ENCODE measurements at regions not wholly inside any gene's neighbourhood (a gene's known extent, or its start where the extent isn't known, plus 50 kb on each side); places are given as distances from the start of the nearest gene placed in this dataset.

- CTCF ChIA-PET, result interaction anchor here (0.8 kb wide), 1 partner anchor 14 kb away, joined by 3 read pairs; no protein-coding TSS in a partner anchor
These were observed 64.2 kb upstream of the LYZL1 start for GRCh38 chr10:29224631-29225030.

DNA sequence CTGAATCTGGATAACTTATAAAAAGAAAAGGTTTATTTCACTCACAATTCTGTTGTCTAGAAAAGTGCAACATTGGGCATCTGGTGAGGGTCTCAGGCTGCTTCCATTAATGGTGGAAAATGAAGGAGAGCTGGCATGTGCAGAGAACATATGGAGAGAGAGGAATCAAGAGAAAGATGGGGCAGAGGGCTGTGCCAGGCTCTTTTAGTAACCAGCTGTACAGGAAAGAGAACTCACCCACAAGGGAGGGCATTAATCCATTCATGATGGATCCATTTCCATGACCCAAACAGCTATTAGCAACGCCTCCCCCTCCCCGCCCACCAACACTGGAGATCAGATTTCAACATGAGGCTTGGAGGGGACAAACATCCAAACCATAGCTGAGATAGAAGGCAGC lies 61.7 kb upstream of the LYZL1 start:
- ATAC-seq, result no peak
- H3K9me2 ChIP-seq (ENCODE audit: insufficient read depth), result no peaks in the 10 kb centered on the region
- no peaks in the 10 kb centered on the region for H3K79me2 ChIP-seq (ENCODE audit: insufficient read depth, low read length)
- no peak overlapping the region for H3K9ac ChIP-seq (ENCODE audit: low read length)
- H3K36me3 ChIP-seq (ENCODE audit: control insufficient read depth in 1 of 2, insufficient read depth in 2 of 2, low read length in 2 of 2), result no peaks in the 10 kb centered on the region
- POLR2A ChIA-PET, result no interaction called here
- no TSS peak for BruUV-seq (replicated peaks)
- DNase-seq (ENCODE audit: low read depth, low spot score), result no peak
- H4K20me1 ChIP-seq (ENCODE audit: insufficient read depth), result no peaks in the 10 kb centered on the region
- intact Hi-C loops (cut with micrococcal nuclease), result no loop called here
- peaks cover 19% of the 10 kb centered on the region for H3K27me3 ChIP-seq (ENCODE audit: insufficient read depth, low read length)
- H3K4me2 ChIP-seq (ENCODE audit: low read length), result no peak overlapping the region
- H3K4me1 ChIP-seq (ENCODE audit: control insufficient read depth in 1 of 2, insufficient read depth in 2 of 2, low read length in 2 of 2), result no peaks in the 10 kb centered on the region
- no peak overlapping the region for H3K27ac ChIP-seq (ENCODE audit: low read depth, low read length)
- RAD21 ChIA-PET (ENCODE audit: low non-redundant PET in 1 of 2, low total read pairs in 2 of 2, uncharacterized antibody in 2 of 2, unreplicated experiment in 2 of 2), result no interaction called here
- H3K9me3 ChIP-seq (ENCODE audit: control insufficient read depth in 1 of 2, insufficient read depth in 1 of 2, low read depth in 1 of 2, low read length in 2 of 2), result no peaks in the 10 kb centered on the region
- H2AFZ ChIP-seq (ENCODE audit: low read depth, low read length, poor library complexity, severe bottlenecking), result no peak overlapping the region
- TF ChIP-seq SP1 (IDR thresholded peaks at IDR 0.05; ENCODE audit: low read depth), result no peak
- TF ChIP-seq ZFX (IDR thresholded peaks at IDR 0.05), result no peak
- no peak for TF ChIP-seq ELF1 (IDR thresholded peaks at IDR 0.05; ENCODE audit: borderline replicate concordance, low read depth)
- no peak overlapping the region for H3K4me3 ChIP-seq (replicated peaks in 1 of 2; ENCODE audit: low read depth in 1 of 2, low read length in 2 of 2)
- CTCF ChIA-PET, result no interaction called here

More at GRCh38 chr10:29224631-29225030, 64.2 kb upstream of the LYZL1 start:
- no peak overlapping the region for H3K4me3 ChIP-seq (replicated peaks in 1 of 2; ENCODE audit: low read depth in 1 of 2, low read length in 2 of 2)
- H3K27me3 ChIP-seq (ENCODE audit: insufficient read depth, low read length), result peaks cover 23% of the 10 kb centered on the region
- H3K4me1 ChIP-seq (ENCODE audit: control insufficient read depth in 1 of 2, insufficient read depth in 2 of 2, low read length in 2 of 2), result no peaks in the 10 kb centered on the region
- POLR2A ChIA-PET, result no interaction called here
- H4K20me1 ChIP-seq (ENCODE audit: insufficient read depth), result no peaks in the 10 kb centered on the region
- RAD21 ChIA-PET (ENCODE audit: low non-redundant PET in 1 of 2, low total read pairs in 2 of 2, uncharacterized antibody in 2 of 2, unreplicated experiment in 2 of 2), result no interaction called here
- H3K9me3 ChIP-seq (ENCODE audit: control insufficient read depth in 1 of 2, insufficient read depth in 1 of 2, low read depth in 1 of 2, low read length in 2 of 2), result no peaks in the 10 kb centered on the region
- DNase-seq (ENCODE audit: low read depth, low spot score), result no peak
- H3K79me2 ChIP-seq (ENCODE audit: insufficient read depth, low read length), result no peaks in the 10 kb centered on the region
- no peaks in the 10 kb centered on the region for H3K9me2 ChIP-seq (ENCODE audit: insufficient read depth)
- no TSS peak for BruUV-seq (replicated peaks)
- TF ChIP-seq SP1 (IDR thresholded peaks at IDR 0.05; ENCODE audit: low read depth), result no peak
- intact Hi-C loops (cut with micrococcal nuclease), result no loop called here
- no peak for ATAC-seq
- no peak overlapping the region for H3K9ac ChIP-seq (ENCODE audit: low read length)
- no peak overlapping the region for H3K4me2 ChIP-seq (ENCODE audit: low read length)
- H3K36me3 ChIP-seq (ENCODE audit: control insufficient read depth in 1 of 2, insufficient read depth in 2 of 2, low read length in 2 of 2), result no peaks in the 10 kb centered on the region
- no peak overlapping the region for H2AFZ ChIP-seq (ENCODE audit: low read depth, low read length, poor library complexity, severe bottlenecking)
- H3K27ac ChIP-seq (ENCODE audit: low read depth, low read length), result no peak overlapping the region

- BruUV-seq (replicated peaks), result no TSS peak
- ChIA-PET RAD21 (ENCODE audit: low non-redundant PET in 1 of 2, low total read pairs in 2 of 2, uncharacterized antibody in 2 of 2, unreplicated experiment in 2 of 2) (no interaction called here), CTCF (no interaction called here), POLR2A (no interaction called here)
- Histone ChIP-seq H3K4me2 (ENCODE audit: low read length) (no peak overlapping the region), H3K9me2 (ENCODE audit: insufficient read depth) (no peaks in the 10 kb centered on the region), H3K27me3 (ENCODE audit: insufficient read depth, low read length) (peaks cover 9% of the 10 kb centered on the region), H3K9me3 (ENCODE audit: control insufficient read depth in 1 of 2, insufficient read depth in 1 of 2, low read depth in 1 of 2, low read length in 2 of 2) (no peaks in the 10 kb centered on the region), H3K9ac (ENCODE audit: low read length) (no peak overlapping the region), H2AFZ (ENCODE audit: low read depth, low read length, poor library complexity, severe bottlenecking) (no peak overlapping the region), H3K4me3 (replicated peaks in 1 of 2; ENCODE audit: low read depth in 1 of 2, low read length in 2 of 2) (no peak overlapping the region), H3K79me2 (ENCODE audit: insufficient read depth, low read length) (no peaks in the 10 kb centered on the region), H4K20me1 (ENCODE audit: insufficient read depth) (no peaks in the 10 kb centered on the region), H3K4me1 (ENCODE audit: control insufficient read depth in 1 of 2, insufficient read depth in 2 of 2, low read length in 2 of 2) (no peaks in the 10 kb centered on the region), H3K36me3 (ENCODE audit: control insufficient read depth in 1 of 2, insufficient read depth in 2 of 2, low read length in 2 of 2) (no peaks in the 10 kb centered on the region), H3K27ac (ENCODE audit: low read depth, low read length) (no peak overlapping the region)
- intact Hi-C loops (cut with micrococcal nuclease), result no loop called here
- no peak for ATAC-seq
- DNase-seq (ENCODE audit: low read depth, low spot score), result no peak
- TF ChIP-seq YY1 (IDR thresholded peaks at IDR 0.05; ENCODE audit: extremely low read depth, insufficient replicate concordance, low read depth, low read length) (no peak), EGR1 (IDR thresholded peaks at IDR 0.05; ENCODE audit: low read depth) (no peak), POLR2AphosphoS5 (IDR thresholded peaks at IDR 0.05; ENCODE audit: low read depth, low read length) (no peak), SP1 (IDR thresholded peaks at IDR 0.05; ENCODE audit: low read depth) (no peak), SIN3A (IDR thresholded peaks at IDR 0.05; ENCODE audit: low read depth) (no peak), ZNF274 (IDR thresholded peaks at IDR 0.05; ENCODE audit: low read depth, low read length) (no peak), FOSL1 (IDR thresholded peaks at IDR 0.05; ENCODE audit: low read depth) (no peak), MAX (IDR thresholded peaks at IDR 0.05) (no peak), ATF3 (IDR thresholded peaks at IDR 0.05) (no peak), ZFX (IDR thresholded peaks at IDR 0.05) (no peak), POLR2A (IDR thresholded peaks at IDR 0.05; ENCODE audit: borderline replicate concordance, extremely low read depth, insufficient read depth, insufficient read length) (no peak), ZBTB33 (IDR thresholded peaks at IDR 0.05; ENCODE audit: extremely low read depth, insufficient replicate concordance, low read length) (no peak)
These were observed 60.3 kb upstream of the LYZL1 start for GRCh38 chr10:29228562-29228961.

All from HCT116 (cell line).